HG02938 (cell line): ENCODE measurements at regions not wholly inside any gene's neighbourhood (a gene's known extent, or its start where the extent isn't known, plus 50 kb on each side); places are given as distances from the start of the nearest gene placed in this dataset.
"Not testable (repeated sequence)": the region's sequence is repeated elsewhere in the genome, so short reads cannot be mapped to it uniquely, and the experiment has no call there.

Source experiments
- ATAC-seq: cut with Tn5 transposase; IDR thresholded peaks from one replicate; pipeline ENCODE4 v1.9.1; 2021; ENCODE audit warnings: mild to moderate bottlenecking, moderate library complexity; ENCODE audit not compliant: unreplicated experiment

DNA sequence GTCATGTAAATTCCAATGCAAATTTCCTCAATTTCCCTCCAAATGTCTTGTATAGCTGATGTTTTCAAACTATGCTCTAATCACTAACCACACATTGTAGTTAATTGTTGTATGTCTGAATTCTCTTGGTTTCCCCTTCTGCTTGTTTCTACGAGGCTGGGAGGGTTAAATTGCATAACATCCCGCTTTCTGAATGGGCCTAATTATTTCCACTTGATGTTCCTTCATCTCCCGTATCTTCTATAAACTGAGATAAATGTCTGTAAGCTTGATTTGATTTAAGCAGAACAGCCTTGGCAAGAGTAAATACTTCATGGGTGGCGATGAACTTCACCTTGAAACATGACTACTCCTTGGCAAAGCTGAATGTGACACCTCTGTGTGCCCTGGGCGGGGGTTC lies 72.2 kb downstream of the SERINC2 start:
- ATAC-seq: no peak

DNA sequence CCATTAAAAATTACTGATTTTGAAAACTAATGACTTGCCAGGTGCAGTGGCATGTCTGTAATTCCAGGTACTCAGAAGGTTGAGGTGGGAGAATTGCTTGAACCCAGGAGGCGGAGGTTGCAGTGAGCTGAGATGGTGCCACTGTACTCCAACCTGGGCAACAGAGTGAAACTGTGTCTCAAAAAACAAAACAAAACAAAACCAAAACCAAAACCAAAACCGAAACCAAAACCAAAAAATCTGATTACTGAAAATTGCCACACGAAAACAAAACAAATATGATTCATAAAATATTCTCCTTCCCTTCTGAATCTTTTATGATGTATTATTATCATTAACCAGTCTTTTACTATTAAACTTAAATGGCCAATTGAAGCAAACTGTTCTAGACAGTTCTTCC lies 74.1 kb downstream of the SERINC2 start:
- ATAC-seq: no peak

DNA sequence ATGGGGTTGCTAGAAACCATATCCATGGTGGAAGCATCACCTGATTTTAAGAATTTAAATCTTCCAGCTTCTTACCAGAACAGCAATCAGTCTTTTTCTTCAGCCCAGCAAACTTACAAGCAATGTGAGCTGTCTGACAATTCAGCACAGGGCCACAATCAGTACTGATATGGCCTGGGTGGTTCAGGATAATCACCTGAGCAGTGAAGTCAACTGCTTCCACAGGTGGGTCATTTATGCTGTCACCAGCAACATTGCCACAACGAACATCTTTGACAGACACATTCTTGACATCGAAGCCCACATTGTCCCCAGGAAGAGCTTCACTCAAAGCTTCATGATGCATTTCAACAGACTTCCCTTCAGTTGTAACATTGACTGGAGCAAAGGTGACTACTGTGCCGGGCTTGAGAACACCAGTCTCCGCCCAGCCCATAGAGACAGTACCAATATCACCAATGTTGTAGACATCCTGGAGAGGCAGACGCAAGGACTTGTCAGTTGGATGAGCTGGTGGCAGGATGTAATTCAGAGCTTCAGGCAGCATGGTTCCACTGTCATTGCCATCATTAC lies 74.8 kb downstream of the SERINC2 start:
- ATAC-seq: no peak

DNA sequence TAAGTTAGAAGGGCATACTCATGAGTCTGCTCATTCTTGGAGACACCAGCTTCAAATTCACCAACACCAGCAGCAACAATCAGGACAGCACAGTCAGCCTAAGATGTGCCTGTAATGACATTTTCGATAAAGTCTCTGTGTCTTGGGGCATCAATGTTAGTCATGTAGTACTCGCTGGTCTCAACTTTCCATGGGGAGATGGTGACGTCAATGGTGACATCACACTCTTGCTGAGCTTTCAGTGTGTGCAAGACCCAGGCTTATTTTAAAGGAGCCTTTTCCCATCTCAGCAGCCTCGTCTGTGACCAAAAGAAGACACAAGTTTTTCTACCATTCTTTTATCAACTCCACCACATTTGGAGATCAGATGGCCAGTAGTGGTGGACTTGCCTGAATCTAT lies 75.5 kb downstream of the SERINC2 start:
- no peak for ATAC-seq

- ATAC-seq: not testable (repeated sequence)
Observed at GRCh38 chr1:31489575-31489974, 76.6 kb downstream of the SERINC2 start.

GRCh38 chr1:31490596-31490995 lies 77.6 kb downstream of the SERINC2 start:
- not testable (repeated sequence) for ATAC-seq

GRCh38 chr1:31495351-31495750 lies 81.0 kb upstream of the TINAGL1 start:
- not testable (repeated sequence) for ATAC-seq

GRCh38 chr1:31495770-31496169 lies 80.5 kb upstream of the TINAGL1 start:
- ATAC-seq: not testable (repeated sequence)

DNA sequence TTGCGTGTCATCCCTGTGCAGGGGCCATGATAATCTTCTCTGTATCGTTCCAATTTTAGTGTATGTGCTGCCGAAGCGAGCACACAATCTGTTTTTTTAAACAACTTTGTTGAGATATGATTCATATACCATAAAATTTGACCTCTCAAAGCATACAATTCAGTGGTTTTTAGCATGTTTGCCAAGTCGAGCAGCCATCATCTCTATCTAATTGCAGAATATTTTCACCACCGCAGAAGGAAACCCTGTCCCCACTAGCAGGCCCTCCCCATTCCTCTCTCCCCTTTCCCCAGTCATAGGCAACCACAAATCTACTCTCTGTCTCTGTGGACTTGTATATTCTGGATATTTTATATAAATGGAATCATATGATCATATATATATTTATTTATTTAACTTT lies 78.7 kb upstream of the TINAGL1 start:
- no peak for ATAC-seq

GRCh38 chr1:31498376-31499040 lies 77.8 kb upstream of the TINAGL1 start:
- ATAC-seq: no peak

DNA sequence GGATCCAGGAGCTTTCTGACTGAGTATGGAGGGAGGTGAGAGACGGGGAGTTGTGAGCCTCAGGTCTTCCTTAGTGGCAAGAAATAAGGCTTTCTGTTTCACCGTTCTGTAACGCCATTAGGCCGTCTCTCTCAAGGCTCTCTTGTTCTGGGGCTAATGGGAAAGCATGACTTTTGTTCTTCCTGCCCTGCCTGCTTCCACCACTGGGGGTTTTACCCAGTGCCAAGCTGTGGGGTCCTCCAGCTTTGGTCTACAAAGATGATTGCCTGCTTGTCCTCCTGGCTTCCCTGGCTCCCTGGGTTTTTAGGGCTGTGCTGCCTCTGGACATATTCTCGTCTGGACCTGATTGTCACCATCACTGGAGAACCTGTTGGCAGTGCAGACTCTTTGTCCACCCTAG lies 74.8 kb upstream of the TINAGL1 start:
- ATAC-seq: no peak

GRCh38 chr1:31502253-31502652 lies 74.1 kb upstream of the TINAGL1 start:
- ATAC-seq: no peak

DNA sequence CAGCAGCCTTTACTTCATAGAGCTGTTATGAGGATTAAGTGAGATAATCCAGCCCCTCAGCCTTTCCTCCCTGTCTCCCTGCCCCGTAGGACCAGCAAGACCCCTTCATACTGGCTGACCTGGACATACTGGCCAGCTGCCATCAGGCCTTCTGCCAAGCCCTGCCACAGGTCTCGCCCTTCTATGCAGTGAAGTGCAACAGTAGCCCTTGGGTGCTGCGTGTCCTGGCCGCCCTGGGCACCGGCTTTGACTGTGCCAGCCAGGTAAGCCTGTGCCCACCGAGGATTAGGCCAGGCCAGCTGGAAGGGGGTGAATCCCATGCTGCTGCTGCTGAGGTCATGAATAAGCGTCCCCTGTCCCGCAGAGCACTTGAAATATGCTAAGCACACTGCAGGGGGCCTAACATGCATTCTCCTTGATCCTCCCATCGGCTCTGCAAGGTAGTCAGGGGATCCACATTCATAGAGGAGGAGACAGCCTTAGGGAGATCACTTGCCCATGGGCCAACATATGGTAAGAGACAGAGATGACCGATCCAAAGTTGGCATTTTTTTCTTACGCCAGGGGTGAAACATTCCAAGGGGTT lies 73.3 kb upstream of the TINAGL1 start:
- ATAC-seq: no peak

DNA sequence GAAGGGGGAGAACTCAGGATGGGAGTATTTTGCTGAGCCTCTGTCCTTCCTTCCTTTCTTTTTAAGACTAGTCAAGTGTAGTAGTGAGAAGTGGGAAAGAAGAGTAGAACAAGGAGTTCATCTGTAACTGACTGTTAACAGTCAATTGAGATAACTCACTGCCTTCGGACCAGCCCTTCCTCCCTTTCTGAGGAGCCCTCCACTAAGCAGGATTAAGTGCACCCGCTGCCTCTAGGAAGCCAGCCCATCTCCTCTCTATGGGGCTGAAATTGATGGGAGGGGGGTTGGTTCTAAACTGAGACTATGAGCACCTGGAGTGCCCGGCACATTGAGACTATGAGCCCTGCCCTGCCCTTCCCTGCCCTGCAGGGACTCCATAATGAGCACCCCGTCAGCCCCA lies 72.7 kb upstream of the TINAGL1 start:
- ATAC-seq: no peak

GRCh38 chr1:31504001-31504400 lies 72.3 kb upstream of the TINAGL1 start:
- no peak for ATAC-seq

- peak; percentile 41 for ATAC-seq
Observed at GRCh38 chr1:31505911-31506497, 70.3 kb upstream of the TINAGL1 start.

DNA sequence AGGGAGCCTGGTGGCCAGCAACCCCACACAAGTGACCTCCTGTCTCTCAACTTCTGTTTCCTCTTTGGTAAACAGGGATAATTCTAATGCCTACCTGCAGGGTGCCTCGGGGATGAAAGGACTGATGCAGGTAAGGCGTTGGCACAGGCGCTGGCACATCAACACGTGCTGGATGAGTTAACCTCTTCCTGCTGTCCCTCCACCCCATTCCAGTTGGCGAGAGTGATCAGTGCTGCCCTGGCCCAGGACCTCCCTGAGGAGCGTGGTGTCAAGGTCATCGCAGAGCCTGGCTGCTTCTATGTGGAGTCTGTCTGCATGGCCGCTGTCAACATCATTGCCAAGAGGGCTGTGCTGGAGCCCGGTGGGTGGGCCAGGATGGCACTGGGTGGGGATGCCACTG lies 69.1 kb upstream of the TINAGL1 start:
- no peak for ATAC-seq

- ATAC-seq: no peak
Observed at GRCh38 chr1:31507676-31508530, 68.4 kb upstream of the TINAGL1 start.

GRCh38 chr1:31509124-31510072 lies 66.9 kb upstream of the TINAGL1 start:
- ATAC-seq: peak; percentile 46

GRCh38 chr1:31510304-31510703 lies 66.0 kb upstream of the TINAGL1 start:
- no peak for ATAC-seq
